Heart right ventricle (tissue), 16 donors: ENCODE measurements at regions not wholly inside any gene's neighbourhood (a gene's known extent, or its start where the extent isn't known, plus 50 kb on each side); places are given as distances from the start of the nearest gene placed in this dataset.
A peak's percentile ranks its signal among the peaks of the same experiment; 100 is the strongest.

ENCODE experiments used
- ATAC-seq, 8 donors: fragments of 200-7000 bp; cut with Tn5 transposase; one replicate each; pipeline ENCODE4 v1.9.1; 2020; ENCODE audit warnings: mild to moderate bottlenecking in 8 of 8, moderate library complexity in 8 of 8, moderate number of reproducible peaks in 1 of 8
- DNase-seq, 2 donors: peaks; one replicate each; pipeline ENCODE4 v3.0.0-alpha.2; 2020
- H3K27ac ChIP-seq, 10 donors: fragments of 200-600 bp; sonication (generic) in 2 of 10; one replicate each; pipeline versions ENCODE4 v1.5.0 to v1.8.0; 2020 to 2022; ENCODE audit warnings: mild to moderate bottlenecking in 3 of 10
- H3K27me3 ChIP-seq, 7 donors: fragments of 200-600 bp; one replicate each; pipeline ENCODE4 v1.8.0; 2021 to 2022; ENCODE audit warnings: mild to moderate bottlenecking in 2 of 7
- H3K36me3 ChIP-seq, 9 donors: fragments of 200-600 bp; sonication (generic) in 1 of 9; one replicate each; pipeline versions ENCODE4 v1.5.0 to v1.8.0; 2020 to 2022; ENCODE audit warnings: mild to moderate bottlenecking in 2 of 9
- H3K4me1 ChIP-seq, 9 donors: fragments of 200-600 bp; sonication (generic) in 1 of 9; one replicate each; pipeline versions ENCODE4 v1.5.0 to v1.8.0; 2020 to 2022; ENCODE audit warnings: mild to moderate bottlenecking in 4 of 9
- H3K4me3 ChIP-seq, 10 donors: fragments of 200-600 bp; sonication (generic) in 2 of 10; one replicate each; pipeline versions ENCODE4 v1.5.0 to v1.8.0; 2020 to 2022; ENCODE audit warnings: mild to moderate bottlenecking in 7 of 10, moderate library complexity in 2 of 10
- H3K9me3 ChIP-seq, 11 donors: fragments of 200-600 bp in 10 of 11; sonication (generic) in 2 of 11; one replicate each; pipeline versions ENCODE4 v1.5.0 to v1.8.0; 2013 to 2022; ENCODE audit warnings: mild to moderate bottlenecking in 2 of 11, control low read depth in 1 of 11, moderate library complexity in 1 of 11
- WGBS, 2 donors: extraction: QIAGEN DNeasy Blood & Tissue Kit; methylation state at CpG; one replicate each; pipeline ENCODE4 v1.1.7; 2013; ENCODE audit warnings: inconsistent platforms in 1 of 2; 5-methylcytosine and 5-hydroxymethylcytosine counted together
- intact Hi-C, 10 donors: fragments of 100-400 bp; cut with DNase I; formaldehyde crosslinking; loops; one replicate each; pipeline versions ENCODE4 v1.11.1 to v1.14.2; 2022
- TF ChIP-seq, protein P1 (sequence below), 9 donors: fragments of 200-600 bp; sonication (generic) in 2 of 9; IDR thresholded peaks; one replicate each; pipeline versions ENCODE4 v1.5.0 to v1.8.0; 2021 to 2022; ENCODE audit warnings: antibody characterized with exemption in 9 of 9, mild to moderate bottlenecking in 5 of 9, moderate library complexity in 1 of 9
- donor health status: Arrhythmogenic right ventricular cardiomyopathy.
- donor health status: ischemic (EF 13 %, LVEDD 7.1; RV severe dilation, severe dysfunction).
- donor health status: healthy with polysubstance abuse.
- donor health status: DM: no; HTN: yes; CAD: no.
- donor health status: DM: no; HTN: no; CAD: no.
- donor health status: ischemic (EF 25% LVEDD 6.9; RV normal size, moderate dysfunction).
- donor health status: ischemic (EF 25% LVEDD 5.7; RV mildly dilated, moderate dysfunction).
- donor health status: healthy.
- donor health status: DM: yes; HTN: yes; CAD: no.
- donor health status: Ischemic cardiomyopathy.
- donor health status: ischemic (EF 35%, LVEDD 5.7; RV mildly dilated, moderate dysfunction).
- donor health status: nonischemic (EF 11% LVEDD 7.7; RV severe dilation, severe dysfunction).
- donor health status: DM: yes; HTN: yes; CAD: no.
- donor health status: PGD.
- donor health status: ischemic (EF 29% LVEDD 5.4; RV normal size, mild dysfunction).
- donor health status: nonischemic (EF 23%, LVEDD 6.1; RV moderate dilation, normal function).

DNA sequence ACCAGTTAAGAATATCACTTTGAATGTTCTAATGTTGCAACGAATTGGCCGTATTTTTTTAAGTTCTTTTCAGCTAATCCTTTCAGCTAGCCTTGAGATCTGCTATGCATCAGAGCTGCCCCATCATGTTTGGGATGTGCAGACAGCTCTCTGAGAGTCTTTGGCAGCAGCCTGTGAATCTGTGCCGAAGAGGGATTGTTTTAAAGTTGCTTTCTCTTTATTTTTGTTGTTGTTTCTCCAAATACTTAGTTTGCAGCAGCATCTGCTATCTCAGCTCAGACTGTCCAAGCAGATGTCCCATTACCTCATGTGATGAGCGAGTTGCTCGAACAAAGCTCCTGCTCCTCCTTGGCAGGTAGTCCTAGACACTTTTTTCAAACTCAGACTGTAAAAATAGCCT lies 1002.5 kb upstream of the INTU start:
- peak overlapping the region in 3 of 10 donors; percentile 13 to 21 (median 20) for H3K4me3 ChIP-seq
- H3K9me3 ChIP-seq = no peaks in the 10 kb centered on the region
- ATAC-seq (peak in 5 of 8 donors; percentile 41 to 74 (median 52)), DNase-seq (no peak)
- intact Hi-C loops = no loop called here
- peaks cover 0 to 9% (median 0%) of the 10 kb centered on the region in 9 donors for H3K4me1 ChIP-seq
- WGBS, 2 donors = 31 to 38% methylated on average over 5 of the region's 5 CpGs
- H3K27ac ChIP-seq = peak overlapping the region in 1 of 10 donors; percentile 15
- no peaks in the 10 kb centered on the region for H3K27me3 ChIP-seq
- TF ChIP-seq, protein P1, sequence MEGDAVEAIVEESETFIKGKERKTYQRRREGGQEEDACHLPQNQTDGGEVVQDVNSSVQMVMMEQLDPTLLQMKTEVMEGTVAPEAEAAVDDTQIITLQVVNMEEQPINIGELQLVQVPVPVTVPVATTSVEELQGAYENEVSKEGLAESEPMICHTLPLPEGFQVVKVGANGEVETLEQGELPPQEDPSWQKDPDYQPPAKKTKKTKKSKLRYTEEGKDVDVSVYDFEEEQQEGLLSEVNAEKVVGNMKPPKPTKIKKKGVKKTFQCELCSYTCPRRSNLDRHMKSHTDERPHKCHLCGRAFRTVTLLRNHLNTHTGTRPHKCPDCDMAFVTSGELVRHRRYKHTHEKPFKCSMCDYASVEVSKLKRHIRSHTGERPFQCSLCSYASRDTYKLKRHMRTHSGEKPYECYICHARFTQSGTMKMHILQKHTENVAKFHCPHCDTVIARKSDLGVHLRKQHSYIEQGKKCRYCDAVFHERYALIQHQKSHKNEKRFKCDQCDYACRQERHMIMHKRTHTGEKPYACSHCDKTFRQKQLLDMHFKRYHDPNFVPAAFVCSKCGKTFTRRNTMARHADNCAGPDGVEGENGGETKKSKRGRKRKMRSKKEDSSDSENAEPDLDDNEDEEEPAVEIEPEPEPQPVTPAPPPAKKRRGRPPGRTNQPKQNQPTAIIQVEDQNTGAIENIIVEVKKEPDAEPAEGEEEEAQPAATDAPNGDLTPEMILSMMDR (IDR thresholded peaks at IDR 0.05) = no peak
- H3K36me3 ChIP-seq = no peaks in the 10 kb centered on the region

DNA sequence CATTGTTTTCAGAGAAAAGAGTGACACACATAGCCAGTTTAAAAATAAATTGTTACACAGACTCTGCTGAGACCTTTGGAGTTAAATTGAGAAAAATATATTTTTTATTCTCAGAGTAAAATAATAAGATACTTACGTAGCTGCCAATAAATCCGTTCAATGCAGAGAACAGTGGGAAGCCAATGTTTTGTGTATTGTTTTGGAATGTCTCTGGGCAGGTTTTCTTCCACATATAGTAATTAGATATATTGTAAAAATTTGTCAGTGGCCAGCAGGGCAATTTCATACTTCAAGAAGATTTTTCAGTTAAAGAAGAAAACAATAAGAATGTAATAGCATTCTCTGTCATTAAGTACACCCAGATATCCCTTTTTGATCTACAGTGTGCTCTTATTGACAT lies 999.5 kb upstream of the INTU start:
- Histone ChIP-seq H3K9me3 (no peaks in the 10 kb centered on the region), H3K27ac (no peak overlapping the region), H3K4me1 (peaks cover 0 to 9% (median 0%) of the 10 kb centered on the region in 9 donors), H3K4me3 (no peak overlapping the region), H3K27me3 (no peaks in the 10 kb centered on the region), H3K36me3 (no peaks in the 10 kb centered on the region)
- intact Hi-C loops = no loop called here
- TF ChIP-seq, protein P1 (IDR thresholded peaks at IDR 0.05) = no peak
- DNase-seq (no peak), ATAC-seq (no peak)
- WGBS, 2 donors = 87 to 91% methylated on average over 2 of the region's 2 CpGs

DNA sequence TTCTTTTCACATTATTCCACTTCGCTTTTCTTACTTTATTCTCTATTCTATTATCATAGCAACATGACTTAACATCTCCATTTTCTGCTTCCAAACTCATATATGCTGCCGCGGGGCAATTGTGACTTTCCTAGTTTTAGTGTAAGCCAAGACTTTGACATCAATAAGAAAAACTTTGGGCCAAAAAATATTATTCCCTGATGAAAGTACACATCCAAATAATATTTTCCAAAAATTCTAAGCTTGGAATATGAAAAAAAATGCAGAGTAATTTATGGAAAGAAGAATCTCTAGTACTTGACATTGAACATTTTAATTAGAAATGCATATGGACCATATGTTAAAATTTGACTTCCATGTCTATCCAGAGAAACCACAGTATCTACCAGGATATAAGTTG lies 995.1 kb upstream of the INTU start:
- Histone ChIP-seq H3K4me3 (no peak overlapping the region), H3K9me3 (no peaks in the 10 kb centered on the region), H3K27me3 (no peaks in the 10 kb centered on the region), H3K4me1 (no peaks in the 10 kb centered on the region), H3K36me3 (no peaks in the 10 kb centered on the region), H3K27ac (no peak overlapping the region)
- 93 to 94% methylated on average over 3 of the region's 3 CpGs for WGBS, 2 donors
- DNase-seq = no peak
- no peak for ATAC-seq
- intact Hi-C loops = no loop called here
- TF ChIP-seq, protein P1 (IDR thresholded peaks at IDR 0.05) = no peak

DNA sequence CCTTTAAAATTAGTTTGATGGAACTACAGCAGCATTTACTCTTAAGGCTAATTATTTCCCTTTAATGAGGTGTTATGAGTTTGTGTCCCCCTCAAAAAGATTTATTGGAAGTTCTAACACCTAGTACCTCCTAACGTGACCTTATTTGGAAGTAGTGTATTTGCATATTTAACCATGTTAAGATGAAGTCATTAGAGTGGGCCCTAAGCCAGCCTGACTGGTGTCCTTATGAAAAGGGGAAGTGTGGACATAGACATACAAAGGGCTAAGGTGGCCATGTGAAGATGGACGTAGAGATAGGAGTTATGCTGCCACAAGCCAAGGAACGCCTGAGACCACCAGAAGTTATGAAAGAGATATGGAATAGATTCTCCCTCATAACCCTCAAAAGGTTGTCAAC lies 985.4 kb upstream of the INTU start:
- H3K4me1 ChIP-seq = no peaks in the 10 kb centered on the region
- 74 to 80% methylated on average over 3 of the region's 3 CpGs for WGBS, 2 donors
- H3K27me3 ChIP-seq = no peaks in the 10 kb centered on the region
- ATAC-seq (no peak), DNase-seq (no peak)
- intact Hi-C loops = no loop called here
- no peaks in the 10 kb centered on the region for H3K36me3 ChIP-seq
- no peak overlapping the region for H3K27ac ChIP-seq
- TF ChIP-seq, protein P1 (IDR thresholded peaks at IDR 0.05) = no peak
- H3K4me3 ChIP-seq = no peak overlapping the region
- H3K9me3 ChIP-seq = no peaks in the 10 kb centered on the region
